DMS 273 treated with DMSO at 0.1 percent for 48 hours (cell line): ENCODE measurements at regions not wholly inside any gene's neighbourhood (a gene's known extent, or its start where the extent isn't known, plus 50 kb on each side); places are given as distances from the start of the nearest gene placed in this dataset.

Source experiments
- DNase-seq: peaks from one replicate; lab custom pipeline; 2025; lab: John Stamatoyannopoulos, UW

DNA sequence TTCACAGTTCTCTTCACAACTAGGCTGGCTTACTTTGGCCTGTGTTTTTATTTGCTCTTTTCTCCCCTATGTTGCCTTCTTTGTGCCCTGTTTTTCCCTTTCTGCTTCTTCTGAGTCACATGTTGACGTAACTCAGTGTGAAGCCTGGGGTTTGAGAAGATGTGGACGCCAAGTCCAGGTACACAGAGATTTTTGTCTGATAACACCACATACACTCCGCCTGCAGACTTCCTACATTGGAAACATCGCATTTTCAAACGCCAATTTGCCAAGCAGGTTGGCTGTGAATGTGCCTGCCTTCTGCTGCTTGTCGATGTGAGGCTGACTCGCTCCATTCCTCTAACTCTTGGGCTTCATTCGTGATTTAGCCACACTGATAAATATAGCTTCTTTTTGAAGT is 62.6 kb upstream of the FN1 start:
- no peak for DNase-seq

- DNase-seq, result no peak
Measured at GRCh38 chr2:215493376-215493775, 57.5 kb upstream of the FN1 start.

GRCh38 chr2:215489288-215489848 is 53.5 kb upstream of the FN1 start:
- DNase-seq, result no peak

DNA sequence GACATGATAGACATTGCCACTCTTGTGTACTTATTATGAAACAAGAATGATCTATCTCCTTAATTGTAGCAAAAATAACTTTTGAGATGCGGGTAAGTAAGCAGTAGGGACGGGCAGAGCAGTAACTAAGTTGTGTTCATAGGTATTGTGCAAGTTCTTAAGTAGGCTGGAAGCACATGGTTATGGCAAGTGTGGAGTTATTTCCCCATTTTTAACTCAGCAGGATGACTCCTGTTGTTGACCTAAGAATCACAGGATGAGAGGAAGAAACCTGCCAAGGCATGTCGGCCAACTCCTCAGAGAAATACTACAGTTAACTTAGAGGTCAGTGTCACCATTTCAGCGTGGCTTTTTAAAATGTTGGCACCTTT is 51.1 kb upstream of the FN1 start:
- DNase-seq, result no peak

DNA sequence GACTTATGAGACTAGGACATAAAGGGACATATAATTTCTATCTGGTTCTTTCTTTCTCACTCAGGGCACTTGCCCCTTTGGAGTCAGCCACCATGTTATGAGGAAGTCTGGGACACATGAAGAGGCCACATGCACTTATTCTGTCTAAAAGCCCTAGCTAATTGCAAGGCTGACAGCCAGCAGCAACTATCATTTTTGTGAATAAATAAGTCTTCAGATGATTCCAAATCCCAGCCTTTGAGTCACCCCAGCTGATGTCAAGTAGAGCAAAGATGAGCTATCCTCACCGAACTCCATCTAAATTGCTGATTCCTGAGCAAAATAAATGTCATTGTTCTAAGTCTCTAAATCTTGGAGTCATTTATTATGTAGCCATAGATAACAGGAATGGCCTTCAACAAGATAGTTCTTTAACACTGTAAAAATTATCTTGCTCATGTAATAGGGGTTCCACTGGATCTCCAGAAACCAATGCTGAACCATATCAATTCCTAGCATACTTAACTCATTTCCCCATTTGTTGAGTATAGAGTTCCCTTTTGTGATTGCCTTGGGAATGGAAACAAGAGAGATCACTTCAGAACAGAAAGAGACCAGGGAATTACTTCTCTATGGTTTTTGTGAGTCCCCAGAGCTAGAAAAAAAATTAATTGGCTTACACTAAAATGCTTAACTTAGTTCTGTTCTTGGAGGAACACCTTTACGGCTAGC is 50.6 kb upstream of the FN1 start:
- DNase-seq, result no peak
